Mucosa of descending colon (tissue), 3 donors: ENCODE measurements at regions not wholly inside any gene's neighbourhood (a gene's known extent, or its start where the extent isn't known, plus 50 kb on each side); places are given as distances from the start of the nearest gene placed in this dataset.
"Not testable (repeated sequence)": the region's sequence is repeated elsewhere in the genome, so short reads cannot be mapped to it uniquely, and the experiment has no call there.

ENCODE experiments used
- ATAC-seq: fragments of 200-7000 bp; cut with Tn5 transposase; one replicate; pipeline ENCODE4 v1.9.1; 2020; ENCODE audit warnings: mild to moderate bottlenecking, moderate library complexity
- DNase-seq, 3 donors: peaks; one replicate each; pipeline ENCODE4 v3.0.0-alpha.2; 2020
- H3K36me3 ChIP-seq: fragments of 200-600 bp; one replicate; pipeline ENCODE4 v1.8.0; 2021; ENCODE audit warnings: low read depth, mild to moderate bottlenecking
- H3K4me1 ChIP-seq: fragments of 200-600 bp; one replicate; pipeline ENCODE4 v1.8.0; 2021; ENCODE audit warnings: low read depth, mild to moderate bottlenecking
- H3K4me3 ChIP-seq: fragments of 200-600 bp; one replicate; pipeline ENCODE4 v1.8.0; 2021; ENCODE audit warnings: mild to moderate bottlenecking
- H3K9me3 ChIP-seq: fragments of 200-600 bp; one replicate; pipeline ENCODE4 v1.8.0; 2021; ENCODE audit warnings: mild to moderate bottlenecking
- CTCF ChIP-seq: fragments of 200-600 bp; IDR thresholded peaks from one replicate; pipeline ENCODE4 v1.8.0; 2022; ENCODE audit warnings: antibody characterized with exemption, mild to moderate bottlenecking
- intact Hi-C, 2 donors: fragments of 100-400 bp; cut with DNase I in 1 of 2; cut with micrococcal nuclease in 1 of 2; formaldehyde crosslinking; loops; one replicate each; pipeline versions ENCODE4 v1.11.0 to v1.11.1; 2022; cut with DNase I, micrococcal nuclease
- donor health status: DM: no; HTN: no; CAD: no; lungs with moderate emphysema.
- donor health status: DM: no; HTN: no; CAD: no.
- donor health status: DM: no; HTN: yes; CAD: no.

DNA sequence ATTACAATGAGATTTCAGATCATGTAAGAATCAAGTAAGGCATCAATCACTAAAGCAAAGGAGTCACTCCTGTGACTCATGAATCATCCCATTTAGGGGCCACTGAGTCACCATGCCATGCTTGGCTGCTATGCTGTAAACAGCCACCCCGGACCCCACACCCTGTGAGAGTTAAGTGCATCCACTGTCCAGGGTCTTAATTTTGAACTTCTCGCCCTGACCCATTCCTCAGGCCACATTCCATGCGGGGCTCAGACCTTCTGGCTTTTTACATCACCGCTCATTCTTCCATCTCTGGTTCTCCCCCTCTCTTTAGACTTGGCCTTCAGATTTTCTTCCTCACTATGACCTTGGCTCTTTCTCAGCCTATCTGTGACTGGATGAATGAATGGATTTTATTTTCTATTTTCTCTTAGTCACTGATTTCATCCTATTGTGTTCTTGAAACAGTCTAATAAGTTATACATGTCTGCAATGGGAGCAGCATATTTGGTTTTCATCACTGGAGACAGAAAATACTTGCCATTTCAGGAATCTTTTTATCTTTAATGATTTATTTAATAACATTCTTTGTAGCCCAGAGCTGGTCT is 239.6 kb downstream of the SKIDA1 start:
- no peak overlapping the region for H3K4me3 ChIP-seq
- no peaks in the 10 kb centered on the region for H3K4me1 ChIP-seq
- H3K36me3 ChIP-seq, result no peaks in the 10 kb centered on the region
- DNase-seq, result no peak
- intact Hi-C loops, result no loop called here
- TF ChIP-seq CTCF, result no peak
- ATAC-seq, result no peak
- H3K9me3 ChIP-seq, result no peaks in the 10 kb centered on the region

DNA sequence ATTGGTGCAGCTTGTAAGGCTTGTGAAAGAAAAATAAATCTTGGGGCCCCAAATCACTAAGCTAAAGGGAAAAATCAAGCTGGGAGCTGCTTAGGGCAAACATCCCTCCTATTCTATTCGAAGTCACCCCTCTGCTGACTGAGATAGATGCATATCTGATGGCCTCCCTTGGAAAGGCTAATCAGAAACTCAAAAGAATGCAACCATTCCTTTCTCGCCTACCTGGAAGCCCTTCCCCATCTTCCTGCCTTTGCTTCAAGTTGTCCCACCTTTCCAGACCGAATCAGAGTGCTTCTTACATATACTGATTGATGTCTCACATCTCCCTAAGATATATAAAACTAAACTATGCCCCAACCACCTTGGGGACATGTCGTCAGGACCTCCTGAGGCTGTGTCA is 240.3 kb downstream of the SKIDA1 start:
- intact Hi-C loops, result no loop called here
- DNase-seq (no peak), ATAC-seq (no peak)
- Histone ChIP-seq H3K36me3 (no peaks in the 10 kb centered on the region), H3K9me3 (no peaks in the 10 kb centered on the region), H3K4me1 (no peaks in the 10 kb centered on the region), H3K4me3 (no peak overlapping the region)
- TF ChIP-seq CTCF, result no peak

DNA sequence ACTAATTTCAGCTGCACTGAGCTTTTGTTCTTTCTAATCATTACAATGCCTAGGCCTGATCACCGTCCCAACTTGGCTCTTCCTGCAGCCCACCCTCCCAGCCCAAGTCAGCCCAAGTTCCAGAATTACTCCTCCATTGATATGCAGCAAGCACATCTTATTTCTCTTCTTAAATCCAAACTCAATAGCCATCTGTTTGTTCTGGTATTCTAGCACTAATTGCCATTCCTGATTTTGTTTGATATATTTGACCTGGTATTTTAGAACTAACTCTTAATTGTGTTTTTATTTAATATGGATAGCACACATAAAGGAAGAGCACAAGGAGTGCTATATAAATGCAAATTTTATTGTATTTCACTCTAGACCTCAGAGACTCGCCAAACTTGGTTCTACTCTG is 241.2 kb downstream of the SKIDA1 start:
- no peak for DNase-seq
- Histone ChIP-seq H3K4me1 (no peaks in the 10 kb centered on the region), H3K36me3 (no peaks in the 10 kb centered on the region), H3K9me3 (no peaks in the 10 kb centered on the region), H3K4me3 (no peak overlapping the region)
- TF ChIP-seq CTCF, result no peak
- ATAC-seq, result no peak
- intact Hi-C loops, result no loop called here

GRCh38 chr10:21283053-21283452 is 242.4 kb downstream of the SKIDA1 start:
- H3K4me3 ChIP-seq, ATAC-seq, H3K9me3 ChIP-seq, H3K36me3 ChIP-seq, DNase-seq, intact Hi-C loops, H3K4me1 ChIP-seq: not testable (repeated sequence)

- Histone ChIP-seq H3K36me3 (no peaks in the 10 kb centered on the region), H3K4me3 (no peak overlapping the region), H3K9me3 (no peaks in the 10 kb centered on the region), H3K4me1 (no peaks in the 10 kb centered on the region)
- no peak for DNase-seq
- ATAC-seq, result no peak
- intact Hi-C loops, result no loop called here
- TF ChIP-seq CTCF, result no peak
Observed at GRCh38 chr10:21281765-21282484, 243.6 kb downstream of the SKIDA1 start.

GRCh38 chr10:21280971-21281572 is 244.4 kb downstream of the SKIDA1 start:
- Histone ChIP-seq H3K36me3 (no peaks in the 10 kb centered on the region), H3K4me1 (no peaks in the 10 kb centered on the region), H3K9me3 (no peaks in the 10 kb centered on the region), H3K4me3 (no peak overlapping the region)
- ATAC-seq (no peak), DNase-seq (no peak)
- TF ChIP-seq CTCF, result no peak
- intact Hi-C loops, result no loop called here
